ENCODE measurements at regions not wholly inside any gene's neighbourhood (a gene's known extent, or its start where the extent isn't known, plus 50 kb on each side); places are given as distances from the start of the nearest gene placed in this dataset.

DNA sequence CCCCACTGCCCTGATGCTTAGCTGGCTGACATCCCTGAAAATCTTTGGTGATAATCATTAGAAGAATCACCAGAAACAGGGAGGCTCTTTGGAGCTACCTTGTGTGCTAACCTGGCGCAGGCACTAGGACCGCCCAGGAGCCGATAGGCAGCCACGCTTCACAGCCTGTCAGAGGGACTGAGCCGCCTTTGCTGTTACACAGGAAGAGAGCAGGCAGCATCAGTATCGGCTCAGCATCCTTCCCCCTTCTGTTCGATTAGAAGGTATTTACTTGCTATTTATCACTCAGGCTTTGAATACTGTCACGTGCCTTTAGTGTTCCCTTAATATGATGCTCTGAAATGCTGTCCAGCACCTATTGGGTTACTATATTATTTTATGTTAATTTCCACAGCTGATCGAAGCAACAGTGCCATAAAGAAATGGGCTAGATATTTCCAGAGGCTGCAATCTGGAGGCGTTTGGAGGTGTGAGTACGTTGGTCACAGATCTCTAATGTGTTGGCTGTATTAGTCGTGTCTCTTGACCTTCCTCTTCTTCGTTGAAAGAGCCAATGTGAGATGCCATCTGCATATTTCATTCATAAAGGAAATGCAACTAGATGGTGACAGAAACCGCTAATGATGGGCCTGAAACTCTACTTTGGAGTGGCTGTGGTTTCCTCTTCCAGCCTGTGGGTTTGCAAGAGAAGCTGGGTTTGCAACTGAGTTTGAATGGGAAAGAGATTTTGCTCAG lies 110.4 kb upstream of the RAB27B start:
- DNase-seq, result peak; percentile 86

- no peak for DNase-seq
These were observed 109.9 kb upstream of the RAB27B start for GRCh38 chr18:54718408-54718773.

DNA sequence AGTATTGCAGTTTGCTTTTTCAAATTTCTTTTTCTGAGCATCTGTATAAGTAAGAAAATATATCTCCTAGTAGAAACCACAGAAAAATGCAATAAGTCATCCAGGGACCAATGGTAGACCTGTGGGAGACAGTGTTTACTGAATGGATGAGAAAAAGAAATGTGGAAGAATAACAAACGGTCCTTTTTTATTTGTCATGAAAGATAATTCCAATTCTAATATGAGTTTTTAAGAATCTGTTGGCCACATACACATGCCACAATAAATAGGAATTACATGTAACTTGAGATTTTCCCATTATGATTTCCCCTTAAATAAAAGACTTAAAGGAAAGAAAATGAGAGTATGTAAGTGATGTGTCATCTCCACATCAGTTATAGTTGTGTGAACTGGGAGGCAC lies 107.7 kb upstream of the RAB27B start:
- no peak for DNase-seq

GRCh38 chr18:54726143-54726542 lies 102.1 kb upstream of the RAB27B start:
- no peak for DNase-seq

DNA sequence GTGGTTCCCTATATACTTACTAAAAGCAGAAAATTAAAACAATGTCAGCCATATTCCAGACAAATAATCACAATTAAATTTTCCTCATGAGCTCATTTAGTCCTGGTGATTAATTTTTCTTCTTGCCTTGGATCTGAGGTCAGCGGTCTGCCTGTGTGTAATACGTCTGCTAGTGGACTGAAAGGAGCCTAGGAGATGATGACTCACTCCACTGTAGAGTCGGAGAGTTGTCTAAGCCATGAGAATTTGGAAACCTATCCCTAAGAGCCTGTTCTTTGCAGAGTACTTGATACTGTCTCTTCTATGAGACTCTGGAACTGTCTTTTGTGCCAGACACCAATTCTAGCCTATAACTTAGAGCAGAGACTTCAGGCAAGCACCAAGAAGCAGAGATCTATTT lies 94.2 kb upstream of the RAB27B start:
- no peak for DNase-seq

DNA sequence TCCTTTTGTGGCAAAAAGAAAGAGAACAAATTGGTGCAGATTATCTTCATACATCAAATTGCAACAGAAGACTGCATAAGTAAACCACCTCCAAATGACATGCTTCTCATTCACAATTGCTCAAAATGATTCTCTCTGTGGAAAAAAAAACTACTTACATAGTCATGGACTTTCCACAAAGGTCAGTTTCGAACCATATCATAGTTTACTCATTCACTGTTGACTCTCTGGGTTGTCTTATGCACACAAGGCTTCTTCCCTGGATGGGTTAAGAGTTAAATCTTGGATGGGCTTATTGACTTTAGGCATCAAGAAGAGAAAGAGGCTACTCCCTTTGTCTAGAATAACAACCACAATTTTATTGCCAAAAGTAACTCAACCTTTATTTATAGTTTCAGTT lies 91.3 kb upstream of the RAB27B start:
- no peak for DNase-seq

GRCh38 chr18:54737986-54738385 lies 90.3 kb upstream of the RAB27B start:
- DNase-seq, result no peak

DNA sequence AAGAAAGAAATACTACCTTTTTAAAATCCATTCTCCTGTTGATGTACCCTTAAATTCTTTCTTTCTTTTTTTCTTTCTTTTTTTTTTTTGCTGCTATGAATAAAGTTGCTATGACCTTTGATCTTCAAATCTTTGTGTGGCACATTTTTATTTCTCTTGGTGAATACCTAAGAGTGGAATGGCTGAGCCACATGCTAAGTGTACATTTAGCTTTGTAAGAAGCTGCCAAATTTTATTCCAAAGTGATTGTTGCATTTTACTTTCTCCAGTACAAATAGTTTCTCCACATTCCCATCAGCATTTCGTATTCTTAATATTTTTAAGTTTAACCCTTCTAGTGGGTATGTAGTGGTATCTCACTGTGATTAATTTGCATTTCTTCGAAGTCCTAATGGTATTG lies 88.8 kb upstream of the RAB27B start:
- DNase-seq, result no peak

- DNase-seq, result no peak
These were observed 88.0 kb upstream of the RAB27B start for GRCh38 chr18:54740136-54740846.

- DNase-seq, result no peak
These were observed 86.2 kb upstream of the RAB27B start for GRCh38 chr18:54742120-54742519.

DNA sequence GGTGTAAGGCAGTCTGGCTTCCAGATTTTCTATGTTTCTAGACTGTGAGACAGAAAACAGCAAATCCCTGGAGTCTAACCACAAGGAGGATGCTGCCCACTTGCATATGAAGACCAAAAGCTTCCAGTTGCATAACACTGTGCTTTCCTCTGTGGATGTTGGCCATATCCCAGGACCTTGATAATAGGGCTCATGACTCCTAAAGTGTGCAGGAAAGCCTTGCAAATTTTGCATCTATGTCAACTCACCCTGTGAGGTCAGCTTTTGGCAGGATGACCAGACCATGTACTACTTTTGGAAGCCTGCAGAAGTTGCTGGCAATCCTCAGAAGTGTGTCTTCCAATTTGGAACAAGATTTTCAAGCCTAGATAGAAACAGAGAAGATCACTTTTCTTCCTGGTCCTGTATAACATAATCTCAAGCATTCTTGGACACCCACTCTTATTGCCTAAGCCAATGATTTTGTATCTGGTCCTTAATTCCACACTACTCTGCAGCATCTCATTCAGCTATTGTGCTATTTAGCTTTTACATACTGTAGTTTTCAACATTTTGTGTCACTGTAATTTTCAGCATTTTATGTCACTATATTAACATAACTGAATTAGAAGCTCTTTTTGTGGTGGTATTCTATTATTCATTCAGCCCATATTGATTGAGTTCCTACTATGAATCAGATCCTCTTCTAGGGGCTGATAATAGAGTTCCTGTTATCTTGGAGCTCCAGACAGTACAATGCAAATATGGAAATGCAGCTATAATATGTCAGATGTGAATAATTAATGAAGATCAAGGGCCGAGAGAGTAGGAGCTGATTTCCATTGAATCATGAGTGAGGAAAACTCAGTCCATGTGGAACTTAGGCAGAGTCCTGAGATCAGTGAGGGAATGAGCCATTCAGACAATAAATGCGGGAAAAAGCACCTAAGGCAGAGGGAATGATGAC lies 85.3 kb upstream of the RAB27B start:
- no peak for DNase-seq

GRCh38 chr18:54743605-54743995 lies 84.7 kb upstream of the RAB27B start:
- DNase-seq, result no peak

- DNase-seq, result no peak
These were observed 79.0 kb upstream of the RAB27B start for GRCh38 chr18:54749291-54749690.

GRCh38 chr18:54750350-54750749 lies 77.9 kb upstream of the RAB27B start:
- no peak for DNase-seq

GRCh38 chr18:54752185-54752584 lies 76.1 kb upstream of the RAB27B start:
- DNase-seq, result no peak

DNA sequence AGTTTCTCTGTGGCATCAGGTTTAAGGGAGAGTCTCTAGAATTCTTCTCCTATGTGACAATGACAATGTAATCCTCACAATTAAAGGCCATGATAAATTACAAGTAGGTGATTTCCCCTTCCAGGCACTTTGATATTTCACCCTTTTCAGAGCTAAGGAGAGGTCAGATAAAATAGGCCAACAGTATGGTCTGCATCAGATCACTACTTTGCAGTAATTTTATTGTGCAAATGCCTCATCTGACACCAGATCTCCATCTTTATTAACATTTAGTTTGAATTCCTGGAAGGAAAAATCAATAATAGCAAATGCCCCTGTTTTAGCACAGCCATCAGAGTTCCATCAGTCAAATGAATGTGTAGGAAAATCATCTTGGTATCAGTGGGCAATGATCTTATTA lies 72.8 kb upstream of the RAB27B start:
- no peak for DNase-seq

GRCh38 chr18:54762386-54762785 lies 65.9 kb upstream of the RAB27B start:
- DNase-seq, result no peak

- no peak for DNase-seq
These were observed 63.5 kb upstream of the RAB27B start for GRCh38 chr18:54764786-54765185.

- DNase-seq, result no peak
These were observed 62.5 kb upstream of the RAB27B start for GRCh38 chr18:54765636-54766375.

DNA sequence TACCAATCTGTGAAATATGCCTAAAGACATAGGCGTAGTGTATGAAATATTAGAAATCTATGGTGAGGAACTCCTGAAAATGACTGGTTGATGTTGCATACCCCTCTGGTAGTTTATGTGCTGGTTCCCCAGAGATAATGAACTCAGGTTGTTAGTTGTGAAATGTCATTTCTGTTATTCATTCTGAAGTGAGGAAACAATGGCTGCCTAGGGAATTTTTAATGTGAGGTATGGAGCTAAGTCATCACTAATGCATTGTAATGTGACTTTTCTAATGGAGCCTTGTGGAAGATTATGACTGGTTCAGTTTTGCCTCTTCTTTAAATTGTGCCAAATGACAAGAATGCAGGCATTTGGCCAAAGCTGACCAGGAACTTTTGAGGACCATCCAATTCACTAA lies 61.6 kb upstream of the RAB27B start:
- no peak for DNase-seq

- DNase-seq, result no peak
These were observed 61.2 kb upstream of the RAB27B start for GRCh38 chr18:54767098-54767497.

- no peak for DNase-seq
These were observed 58.5 kb upstream of the RAB27B start for GRCh38 chr18:54769526-54770464.
